WERI-Rb-1 (cell line): ENCODE measurements at regions not wholly inside any gene's neighbourhood (a gene's known extent, or its start where the extent isn't known, plus 50 kb on each side); places are given as distances from the start of the nearest gene placed in this dataset.
A peak's percentile ranks its signal among the peaks of the same experiment; 100 is the strongest.

Source experiments
- DNase-seq: peaks from one replicate; pipeline ENCODE4 v3.0.0-alpha.2; 2020
- H3K27ac ChIP-seq: fragments of 250-450 bp; sonication (Bioruptor Pico); 2 replicates; pipeline ENCODE4 v1.5.1; 2020; ENCODE audit warnings: mild to moderate bottlenecking, moderate library complexity
- H3K27me3 ChIP-seq: fragments of 250-450 bp; sonication (Bioruptor Pico); 2 replicates; pipeline ENCODE4 v1.5.1; 2021; ENCODE audit warnings: mild to moderate bottlenecking, low read depth, moderate library complexity; ENCODE audit not compliant: insufficient read depth, severe bottlenecking
- H3K36me3 ChIP-seq: fragments of 250-450 bp; sonication (Bioruptor Pico); 2 replicates; pipeline ENCODE4 v1.5.1; 2020; ENCODE audit warnings: mild to moderate bottlenecking, moderate library complexity
- H3K4me3 ChIP-seq: 2 replicates; pipeline ENCODE4 v1.5.1; 2011; ENCODE audit warnings: low read depth, mild to moderate bottlenecking, control low read depth, low read length
- H3K9me3 ChIP-seq: fragments of 250-450 bp; sonication (Bioruptor Pico); 2 replicates; pipeline ENCODE4 v1.5.1; 2021; ENCODE audit warnings: mild to moderate bottlenecking, moderate library complexity; ENCODE audit not compliant: severe bottlenecking
- TF ChIP-seq, protein P1 (sequence below): IDR thresholded peaks from 2 replicates; pipeline ENCODE4 v1.5.1; 2011; ENCODE audit warnings: low read depth, mild to moderate bottlenecking, control low read depth, inconsistent platforms, low read length

DNA sequence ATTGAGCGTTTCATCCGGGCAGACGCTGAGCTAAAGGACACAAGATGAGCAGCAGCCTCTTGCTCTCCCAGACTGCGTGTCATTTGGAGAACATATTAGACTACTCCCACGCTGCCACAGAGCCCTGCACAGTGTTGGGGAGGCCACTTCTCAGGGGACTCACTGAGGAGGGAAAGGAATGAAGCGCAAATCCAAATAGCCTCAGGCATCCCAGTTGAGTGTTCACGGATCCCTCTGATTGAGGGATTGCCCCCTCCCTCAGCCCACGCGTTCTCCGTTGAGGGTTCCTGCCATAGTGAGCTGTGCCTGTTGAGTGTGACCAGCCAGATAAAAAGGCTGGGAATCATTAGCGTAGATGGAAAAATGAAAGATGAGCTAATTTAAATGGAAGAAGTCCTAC, 563.4 kb downstream of the ACTR3B start:
- Histone ChIP-seq H3K36me3 (no peaks in the 10 kb centered on the region), H3K27me3 (peaks cover 72% of the 10 kb centered on the region), H3K9me3 (no peaks in the 10 kb centered on the region), H3K4me3 (no peak overlapping the region), H3K27ac (no peak overlapping the region)
- DNase-seq, result no peak
- TF ChIP-seq, protein P1, sequence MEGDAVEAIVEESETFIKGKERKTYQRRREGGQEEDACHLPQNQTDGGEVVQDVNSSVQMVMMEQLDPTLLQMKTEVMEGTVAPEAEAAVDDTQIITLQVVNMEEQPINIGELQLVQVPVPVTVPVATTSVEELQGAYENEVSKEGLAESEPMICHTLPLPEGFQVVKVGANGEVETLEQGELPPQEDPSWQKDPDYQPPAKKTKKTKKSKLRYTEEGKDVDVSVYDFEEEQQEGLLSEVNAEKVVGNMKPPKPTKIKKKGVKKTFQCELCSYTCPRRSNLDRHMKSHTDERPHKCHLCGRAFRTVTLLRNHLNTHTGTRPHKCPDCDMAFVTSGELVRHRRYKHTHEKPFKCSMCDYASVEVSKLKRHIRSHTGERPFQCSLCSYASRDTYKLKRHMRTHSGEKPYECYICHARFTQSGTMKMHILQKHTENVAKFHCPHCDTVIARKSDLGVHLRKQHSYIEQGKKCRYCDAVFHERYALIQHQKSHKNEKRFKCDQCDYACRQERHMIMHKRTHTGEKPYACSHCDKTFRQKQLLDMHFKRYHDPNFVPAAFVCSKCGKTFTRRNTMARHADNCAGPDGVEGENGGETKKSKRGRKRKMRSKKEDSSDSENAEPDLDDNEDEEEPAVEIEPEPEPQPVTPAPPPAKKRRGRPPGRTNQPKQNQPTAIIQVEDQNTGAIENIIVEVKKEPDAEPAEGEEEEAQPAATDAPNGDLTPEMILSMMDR, result no peak

GRCh38 chr7:153324094-153324493, 564.5 kb downstream of the ACTR3B start:
- H3K36me3 ChIP-seq, result no peaks in the 10 kb centered on the region
- no peaks in the 10 kb centered on the region for H3K9me3 ChIP-seq
- no peak for DNase-seq
- no peak overlapping the region for H3K4me3 ChIP-seq
- H3K27me3 ChIP-seq, result peaks cover 70% of the 10 kb centered on the region
- H3K27ac ChIP-seq, result no peak overlapping the region
- TF ChIP-seq, protein P1, result no peak

DNA sequence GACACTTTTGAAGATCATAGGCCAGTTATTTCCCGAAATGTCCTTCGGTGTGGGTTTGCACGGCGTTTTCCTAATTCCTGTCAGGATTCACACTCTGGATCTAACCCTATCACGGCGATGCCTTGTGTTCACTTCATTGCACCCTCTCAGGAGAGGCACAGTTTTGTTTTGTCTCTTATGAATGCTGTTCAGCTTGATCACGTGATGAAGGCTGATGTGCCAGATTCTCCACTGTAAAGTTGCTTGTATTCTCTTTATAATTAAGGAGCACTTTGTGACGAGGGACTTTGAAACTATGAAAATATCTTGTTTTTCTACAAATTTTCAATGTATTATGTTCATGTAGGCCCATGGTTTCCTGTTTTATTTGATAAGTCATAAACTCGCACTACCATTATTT, 568.1 kb downstream of the ACTR3B start:
- Histone ChIP-seq H3K36me3 (no peaks in the 10 kb centered on the region), H3K27ac (no peak overlapping the region), H3K4me3 (no peak overlapping the region), H3K9me3 (no peaks in the 10 kb centered on the region), H3K27me3 (peaks cover 57% of the 10 kb centered on the region)
- TF ChIP-seq, protein P1, result no peak
- DNase-seq, result no peak

DNA sequence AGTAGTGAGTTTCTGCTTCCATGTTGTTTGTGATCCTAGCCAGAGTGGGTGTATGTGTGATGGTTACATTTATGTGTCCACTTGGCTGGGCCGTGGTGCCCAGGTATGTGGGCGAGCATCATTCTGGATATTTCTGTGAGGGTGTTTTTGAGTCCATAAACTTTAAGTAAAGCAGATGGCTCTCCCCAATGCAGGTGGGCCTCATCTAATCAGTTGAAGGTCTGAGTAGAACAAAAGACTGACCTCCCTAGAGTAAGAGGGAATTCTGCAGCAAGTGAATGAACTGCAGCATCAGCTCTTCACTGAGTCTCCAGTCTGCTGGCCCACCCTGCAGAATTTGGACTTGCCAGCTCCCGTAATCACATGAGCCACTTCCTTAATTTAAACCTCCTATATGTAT, 571.9 kb downstream of the ACTR3B start:
- DNase-seq, result no peak
- Histone ChIP-seq H3K36me3 (no peaks in the 10 kb centered on the region), H3K9me3 (no peaks in the 10 kb centered on the region), H3K27me3 (peaks cover 61% of the 10 kb centered on the region), H3K4me3 (no peak overlapping the region), H3K27ac (no peak overlapping the region)
- TF ChIP-seq, protein P1, result no peak

GRCh38 chr7:153354071-153354470, 594.5 kb downstream of the ACTR3B start:
- no peak for DNase-seq
- Histone ChIP-seq H3K27ac (no peak overlapping the region), H3K9me3 (no peaks in the 10 kb centered on the region), H3K27me3 (peaks cover 21% of the 10 kb centered on the region), H3K4me3 (no peak overlapping the region), H3K36me3 (no peaks in the 10 kb centered on the region)
- TF ChIP-seq, protein P1, result no peak

DNA sequence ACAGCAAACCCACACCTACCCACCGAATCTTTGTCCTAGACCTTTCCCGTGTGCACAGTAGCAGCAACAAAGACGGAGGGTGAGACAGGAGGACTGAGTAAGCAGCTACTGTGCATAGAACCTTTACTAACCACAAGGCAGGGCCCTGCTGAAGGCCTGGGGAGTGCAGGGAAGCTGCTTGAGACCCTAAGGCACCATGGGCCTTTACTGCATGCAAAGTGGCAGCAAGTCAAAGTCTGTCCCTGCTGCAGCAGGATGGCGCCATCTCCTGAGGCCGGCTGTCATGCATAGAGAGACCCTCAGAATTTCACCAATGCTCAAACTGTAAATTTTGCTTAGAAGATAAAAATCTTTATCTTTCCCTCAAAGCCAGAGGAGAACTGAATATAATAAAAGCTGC, 610.5 kb downstream of the ACTR3B start:
- H3K27me3 ChIP-seq, result peaks cover 43% of the 10 kb centered on the region
- no peaks in the 10 kb centered on the region for H3K36me3 ChIP-seq
- no peaks in the 10 kb centered on the region for H3K9me3 ChIP-seq
- H3K4me3 ChIP-seq, result no peak overlapping the region
- H3K27ac ChIP-seq, result no peak overlapping the region
- peak; percentile 7 for DNase-seq
- TF ChIP-seq, protein P1, result peak; percentile 21; the same call in 1 of the 2 replicates
